A204.1 (cell line): ENCODE measurements at regions not wholly inside any gene's neighbourhood (a gene's known extent, or its start where the extent isn't known, plus 50 kb on each side); places are given as distances from the start of the nearest gene placed in this dataset.

Experiments
- FAIRE-seq: peaks from 2 replicates; lab custom pipeline; 2012; peaks lifted over from hg19 to GRCh38; lab: Jason Lieb, UNC

- FAIRE-seq, result no peak
Observed at GRCh38 chr1:188429386-188429785, 1600.6 kb downstream of the PLA2G4A start.

GRCh38 chr1:188432427-188432826, 1603.7 kb downstream of the PLA2G4A start:
- FAIRE-seq, result no peak

GRCh38 chr1:188433425-188433824, 1604.7 kb downstream of the PLA2G4A start:
- FAIRE-seq, result no peak

GRCh38 chr1:188444526-188444925, 1615.8 kb downstream of the PLA2G4A start:
- no peak for FAIRE-seq

GRCh38 chr1:188462837-188463236, 1634.1 kb downstream of the PLA2G4A start:
- no peak for FAIRE-seq

GRCh38 chr1:188463919-188464318, 1635.2 kb downstream of the PLA2G4A start:
- peak; percentile 55 for FAIRE-seq

GRCh38 chr1:188466539-188466938, 1637.8 kb downstream of the PLA2G4A start:
- FAIRE-seq, result no peak

- FAIRE-seq, result no peak
Observed at GRCh38 chr1:188476606-188477005, 1647.9 kb downstream of the PLA2G4A start.

- no peak for FAIRE-seq
Observed at GRCh38 chr1:188489336-188490112, 1660.8 kb downstream of the PLA2G4A start.

GRCh38 chr1:188496506-188496905, 1667.8 kb downstream of the PLA2G4A start:
- no peak for FAIRE-seq

- FAIRE-seq, result peak; percentile 56
Observed at GRCh38 chr1:188497020-188497419, 1668.3 kb downstream of the PLA2G4A start.

GRCh38 chr1:188499690-188500089, 1670.9 kb downstream of the PLA2G4A start:
- no peak for FAIRE-seq

GRCh38 chr1:188514917-188515316, 1686.2 kb downstream of the PLA2G4A start:
- no peak for FAIRE-seq

GRCh38 chr1:188517139-188517538, 1688.4 kb downstream of the PLA2G4A start:
- no peak for FAIRE-seq

GRCh38 chr1:188551176-188551575, 1722.4 kb downstream of the PLA2G4A start:
- FAIRE-seq, result no peak

- no peak for FAIRE-seq
Observed at GRCh38 chr1:188557053-188557452, 1728.3 kb downstream of the PLA2G4A start.

- no peak for FAIRE-seq
Observed at GRCh38 chr1:188582911-188583532, 1754.3 kb downstream of the PLA2G4A start.

- no peak for FAIRE-seq
Observed at GRCh38 chr1:188584119-188584518, 1755.4 kb downstream of the PLA2G4A start.

GRCh38 chr1:188590641-188591040, 1761.9 kb downstream of the PLA2G4A start:
- FAIRE-seq, result no peak

GRCh38 chr1:188594542-188595235, 1765.9 kb downstream of the PLA2G4A start:
- peak; percentile 3 for FAIRE-seq

- FAIRE-seq, result no peak
Observed at GRCh38 chr1:188599313-188599712, 1770.6 kb downstream of the PLA2G4A start.

- FAIRE-seq, result no peak
Observed at GRCh38 chr1:188611432-188611831, 1782.7 kb downstream of the PLA2G4A start.

- no peak for FAIRE-seq
Observed at GRCh38 chr1:188615321-188615720, 1786.6 kb downstream of the PLA2G4A start.
